Fibroblast of lung (primary cell): ENCODE measurements at regions not wholly inside any gene's neighbourhood (a gene's known extent, or its start where the extent isn't known, plus 50 kb on each side); places are given as distances from the start of the nearest gene placed in this dataset.

ENCODE experiments used
- EZH2 ChIP-seq: IDR thresholded peaks from 2 replicates; pipeline ENCODE4 v1.5.1; 2012; ENCODE audit warnings: low read length, control low read depth, mild to moderate bottlenecking; ENCODE audit errors: missing control alignments
- TF ChIP-seq, protein P1 (sequence below), 2 donors: IDR thresholded peaks in 1 of 2; conservative IDR thresholded peaks in 1 of 2; 1 replicate in 1 of 2; 2 replicates in 1 of 2; pipeline ENCODE4 v1.5.1; 2011 to 2012; ENCODE audit warnings: low read length in 2 of 2, control low read depth in 1 of 2, inconsistent platforms in 1 of 2, low read depth in 1 of 2, mild to moderate bottlenecking in 1 of 2

- TF ChIP-seq, protein P1, sequence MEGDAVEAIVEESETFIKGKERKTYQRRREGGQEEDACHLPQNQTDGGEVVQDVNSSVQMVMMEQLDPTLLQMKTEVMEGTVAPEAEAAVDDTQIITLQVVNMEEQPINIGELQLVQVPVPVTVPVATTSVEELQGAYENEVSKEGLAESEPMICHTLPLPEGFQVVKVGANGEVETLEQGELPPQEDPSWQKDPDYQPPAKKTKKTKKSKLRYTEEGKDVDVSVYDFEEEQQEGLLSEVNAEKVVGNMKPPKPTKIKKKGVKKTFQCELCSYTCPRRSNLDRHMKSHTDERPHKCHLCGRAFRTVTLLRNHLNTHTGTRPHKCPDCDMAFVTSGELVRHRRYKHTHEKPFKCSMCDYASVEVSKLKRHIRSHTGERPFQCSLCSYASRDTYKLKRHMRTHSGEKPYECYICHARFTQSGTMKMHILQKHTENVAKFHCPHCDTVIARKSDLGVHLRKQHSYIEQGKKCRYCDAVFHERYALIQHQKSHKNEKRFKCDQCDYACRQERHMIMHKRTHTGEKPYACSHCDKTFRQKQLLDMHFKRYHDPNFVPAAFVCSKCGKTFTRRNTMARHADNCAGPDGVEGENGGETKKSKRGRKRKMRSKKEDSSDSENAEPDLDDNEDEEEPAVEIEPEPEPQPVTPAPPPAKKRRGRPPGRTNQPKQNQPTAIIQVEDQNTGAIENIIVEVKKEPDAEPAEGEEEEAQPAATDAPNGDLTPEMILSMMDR (conservative IDR thresholded peaks at IDR 0.05 in 1 of 2, IDR thresholded peaks at IDR 0.05 in 1 of 2; ENCODE audit: low read depth in 1 of 2, low read length in 2 of 2) = no peak
- no peak for TF ChIP-seq EZH2
Observed at GRCh38 chr17:63040816-63041215, 74.8 kb downstream of the TANC2 start.
